Esophagus squamous epithelium (tissue), 5 donors: ENCODE measurements at regions not wholly inside any gene's neighbourhood (a gene's known extent, or its start where the extent isn't known, plus 50 kb on each side); places are given as distances from the start of the nearest gene placed in this dataset.

Experiments used
- DNase-seq: peaks from one replicate; lab custom pipeline; 2025; lab: John Stamatoyannopoulos, UW
- H3K27ac ChIP-seq, 4 donors: fragments of 200-600 bp; sonication (generic); one replicate each; pipeline ENCODE4 v1.5.1; 2016 to 2019; ENCODE audit warnings: mild to moderate bottlenecking in 1 of 4
- H3K27me3 ChIP-seq, 4 donors: fragments of 200-600 bp; sonication (generic); 1 replicate in 3 of 4; 2 replicates in 1 of 4; pipeline versions ENCODE4 v1.5.1 to v1.6.0; 2017 to 2021; ENCODE audit warnings: antibody characterized with exemption in 1 of 4
- H3K36me3 ChIP-seq, 3 donors: fragments of 200-600 bp; sonication (generic); one replicate each; pipeline ENCODE4 v1.5.1; 2016 to 2019
- H3K4me1 ChIP-seq, 3 donors: fragments of 200-600 bp; sonication (generic); one replicate each; pipeline ENCODE4 v1.5.1; 2017 to 2019
- H3K4me3 ChIP-seq, 4 donors: fragments of 200-600 bp; sonication (generic); 1 replicate in 3 of 4; 2 replicates in 1 of 4; pipeline ENCODE4 v1.5.1; 2016 to 2019; ENCODE audit warnings: mild to moderate bottlenecking in 2 of 4, moderate library complexity in 1 of 4
- H3K9me3 ChIP-seq, 3 donors: fragments of 200-600 bp; sonication (generic); one replicate each; pipeline ENCODE4 v1.5.1; 2016 to 2019
- CTCF ChIP-seq, 6 experiments: fragments of 450-650 bp in 4 of 6; fragments of 200-600 bp in 2 of 6; sonication (generic) in 2 of 6; IDR thresholded peaks; one replicate each; pipeline ENCODE4 v1.5.1; 2016 to 2019; ENCODE audit warnings: antibody characterized with exemption in 6 of 6, mild to moderate bottlenecking in 4 of 6, moderate library complexity in 4 of 6
- POLR2A ChIP-seq, 4 donors: fragments of 450-650 bp; IDR thresholded peaks; one replicate each; pipeline ENCODE4 v1.6.1; 2017; ENCODE audit warnings: antibody characterized with exemption in 4 of 4, mild to moderate bottlenecking in 4 of 4, moderate library complexity in 3 of 4
- WGBS, 2 donors: methylation state at CpG; one replicate each; pipeline ENCODE4 v1.1.5; 2018; 5-methylcytosine and 5-hydroxymethylcytosine counted together
- intact Hi-C: fragments of 100-400 bp; cut with DNase I; formaldehyde crosslinking; loops from one replicate; pipeline ENCODE4 v1.15.0; 2022
- donor health status: DM: yes; HTN: yes; CAD: no.

GRCh38 chr2:75361486-75361885, 162.2 kb upstream of the TACR1 start:
- no peak overlapping the region for H3K4me3 ChIP-seq
- no peaks in the 10 kb centered on the region for H3K27me3 ChIP-seq
- no peak for DNase-seq
- intact Hi-C loops = no loop called here
- no peaks in the 10 kb centered on the region for H3K9me3 ChIP-seq
- no peak overlapping the region for H3K27ac ChIP-seq
- H3K4me1 ChIP-seq = no peaks in the 10 kb centered on the region
- H3K36me3 ChIP-seq = no peaks in the 10 kb centered on the region
- no peak for TF ChIP-seq POLR2A (IDR thresholded peaks at IDR 0.05)

- WGBS, 2 donors = 63 to 83% methylated on average over 1 of the region's 1 CpG
- Histone ChIP-seq H3K27me3 (no peaks in the 10 kb centered on the region), H3K36me3 (no peaks in the 10 kb centered on the region), H3K4me3 (no peak overlapping the region), H3K4me1 (no peaks in the 10 kb centered on the region), H3K9me3 (no peaks in the 10 kb centered on the region), H3K27ac (no peak overlapping the region)
- TF ChIP-seq CTCF (IDR thresholded peaks at IDR 0.05) (no peak), POLR2A (IDR thresholded peaks at IDR 0.05) (no peak)
- DNase-seq = no peak
- intact Hi-C loops = no loop called here
Observed at GRCh38 chr2:75360945-75361344, 161.6 kb upstream of the TACR1 start.

- no peaks in the 10 kb centered on the region for H3K4me1 ChIP-seq
- no peaks in the 10 kb centered on the region for H3K9me3 ChIP-seq
- WGBS, 2 donors = 48 to 87% methylated on average over 2 of the region's 2 CpGs
- H3K27me3 ChIP-seq = no peaks in the 10 kb centered on the region
- TF ChIP-seq CTCF (IDR thresholded peaks at IDR 0.05) = no peak
- no peak for TF ChIP-seq POLR2A (IDR thresholded peaks at IDR 0.05)
- no peaks in the 10 kb centered on the region for H3K36me3 ChIP-seq
- H3K4me3 ChIP-seq = no peak overlapping the region
- DNase-seq = no peak
- no peak overlapping the region for H3K27ac ChIP-seq
- intact Hi-C loops = no loop called here
Observed at GRCh38 chr2:75356865-75357264, 157.5 kb upstream of the TACR1 start.

- no peak overlapping the region for H3K4me3 ChIP-seq
- intact Hi-C loops = no loop called here
Observed at GRCh38 chr2:75353131-75353530, 153.8 kb upstream of the TACR1 start.

GRCh38 chr2:75348307-75348706, 149.0 kb upstream of the TACR1 start:
- TF ChIP-seq POLR2A (IDR thresholded peaks at IDR 0.05) (no peak), CTCF (IDR thresholded peaks at IDR 0.05) (no peak)

More at GRCh38 chr2:75353131-75353530, 153.8 kb upstream of the TACR1 start:
- no peaks in the 10 kb centered on the region for H3K9me3 ChIP-seq
- TF ChIP-seq POLR2A (IDR thresholded peaks at IDR 0.05) (no peak), CTCF (IDR thresholded peaks at IDR 0.05) (no peak)
- DNase-seq = no peak
- no peaks in the 10 kb centered on the region for H3K36me3 ChIP-seq
- no peak overlapping the region for H3K27ac ChIP-seq
- no peaks in the 10 kb centered on the region for H3K27me3 ChIP-seq
- H3K4me1 ChIP-seq = no peaks in the 10 kb centered on the region

GRCh38 chr2:75344146-75344545, 144.8 kb upstream of the TACR1 start:
- intact Hi-C loops = no loop called here
- no peaks in the 10 kb centered on the region for H3K27me3 ChIP-seq
- DNase-seq = no peak
- H3K27ac ChIP-seq = no peak overlapping the region
- no peaks in the 10 kb centered on the region for H3K4me1 ChIP-seq
- H3K36me3 ChIP-seq = no peaks in the 10 kb centered on the region
- WGBS, 2 donors = 67 to 92% methylated on average over 1 of the region's 1 CpG
- H3K9me3 ChIP-seq = no peaks in the 10 kb centered on the region
- no peak overlapping the region for H3K4me3 ChIP-seq
- TF ChIP-seq POLR2A (IDR thresholded peaks at IDR 0.05) = no peak
- TF ChIP-seq CTCF (IDR thresholded peaks at IDR 0.05) = no peak

More at GRCh38 chr2:75348307-75348706, 149.0 kb upstream of the TACR1 start:
- intact Hi-C loops = no loop called here
- Histone ChIP-seq H3K36me3 (no peaks in the 10 kb centered on the region), H3K27ac (no peak overlapping the region), H3K4me3 (no peak overlapping the region), H3K4me1 (no peaks in the 10 kb centered on the region), H3K9me3 (no peaks in the 10 kb centered on the region), H3K27me3 (no peaks in the 10 kb centered on the region)
- 65 to 70% methylated on average over 1 of the region's 1 CpG for WGBS, 2 donors
- DNase-seq = no peak
